ENCODE measurements at regions not wholly inside any gene's neighbourhood (a gene's known extent, or its start where the extent isn't known, plus 50 kb on each side); places are given as distances from the start of the nearest gene placed in this dataset.
"Not testable (repeated sequence)": the region's sequence is repeated elsewhere in the genome, so short reads cannot be mapped to it uniquely, and the experiment has no call there.

GRCh38 chr6:113248532-113248931 is 608.6 kb upstream of the MARCKS start:
- no peak for DNase-seq

- DNase-seq, result not testable (repeated sequence)
These were observed 603.0 kb upstream of the MARCKS start for GRCh38 chr6:113254194-113254593.

- DNase-seq, result no peak
These were observed 598.4 kb upstream of the MARCKS start for GRCh38 chr6:113258771-113259170.

GRCh38 chr6:113271437-113271836 is 585.7 kb upstream of the MARCKS start:
- no peak for DNase-seq

GRCh38 chr6:113276601-113277000 is 580.5 kb upstream of the MARCKS start:
- DNase-seq, result no peak

- DNase-seq, result no peak
These were observed 580.0 kb upstream of the MARCKS start for GRCh38 chr6:113277111-113277510.

GRCh38 chr6:113281014-113281413 is 576.1 kb upstream of the MARCKS start:
- no peak for DNase-seq

- no peak for DNase-seq
These were observed 575.7 kb upstream of the MARCKS start for GRCh38 chr6:113281431-113281830.

GRCh38 chr6:113287396-113287795 is 569.7 kb upstream of the MARCKS start:
- DNase-seq, result no peak

- no peak for DNase-seq
These were observed 568.7 kb upstream of the MARCKS start for GRCh38 chr6:113288409-113288808.

- peak; percentile 69 for DNase-seq
These were observed 568.0 kb upstream of the MARCKS start for GRCh38 chr6:113289166-113289565.

GRCh38 chr6:113290684-113291083 is 566.5 kb upstream of the MARCKS start:
- no peak for DNase-seq

- DNase-seq, result no peak
These were observed 565.2 kb upstream of the MARCKS start for GRCh38 chr6:113291751-113292445.

GRCh38 chr6:113292646-113293422 is 564.3 kb upstream of the MARCKS start:
- DNase-seq, result no peak

- no peak for DNase-seq
These were observed 563.8 kb upstream of the MARCKS start for GRCh38 chr6:113293423-113293740.

GRCh38 chr6:113299531-113299930 is 557.6 kb upstream of the MARCKS start:
- peak; percentile 68 for DNase-seq

GRCh38 chr6:113301651-113302050 is 555.5 kb upstream of the MARCKS start:
- no peak for DNase-seq

- no peak for DNase-seq
These were observed 553.0 kb upstream of the MARCKS start for GRCh38 chr6:113304116-113304515.

GRCh38 chr6:113306552-113307145 is 550.5 kb upstream of the MARCKS start:
- no peak for DNase-seq

- DNase-seq, result no peak
These were observed 548.9 kb upstream of the MARCKS start for GRCh38 chr6:113308266-113308665.

GRCh38 chr6:113313841-113314240 is 543.3 kb upstream of the MARCKS start:
- no peak for DNase-seq

GRCh38 chr6:113315165-113315564 is 542.0 kb upstream of the MARCKS start:
- no peak for DNase-seq

GRCh38 chr6:113315879-113316278 is 541.3 kb upstream of the MARCKS start:
- DNase-seq, result no peak

- no peak for DNase-seq
These were observed 539.7 kb upstream of the MARCKS start for GRCh38 chr6:113317442-113317841.

Measured in NCI-H2171 (cell line).